PC-3 (cell line): ENCODE measurements at regions not wholly inside any gene's neighbourhood (a gene's known extent, or its start where the extent isn't known, plus 50 kb on each side); places are given as distances from the start of the nearest gene placed in this dataset.

Experiments
- CTCF ChIP-seq: fragments of 300-600 bp; sonication (generic); conservative IDR thresholded peaks from 2 replicates; pipeline ENCODE4 v1.5.1; 2017; ENCODE audit warnings: antibody characterized with exemption, low read depth, mild to moderate bottlenecking, low read length
- EZH2 ChIP-seq: fragments of 300-600 bp; sonication (generic); IDR thresholded peaks from one replicate; pipeline ENCODE4 v1.6.1; 2017; ENCODE audit warnings: antibody characterized with exemption, mild to moderate bottlenecking, low read length; ENCODE audit not compliant: unreplicated experiment

- TF ChIP-seq CTCF = no peak
- TF ChIP-seq EZH2 = no peak
Observed at GRCh38 chr6:90417385-90417784, 120.7 kb upstream of the BACH2 start.
